ENCODE measurements at regions not wholly inside any gene's neighbourhood (a gene's known extent, or its start where the extent isn't known, plus 50 kb on each side); places are given as distances from the start of the nearest gene placed in this dataset.
"Not testable (repeated sequence)": the region's sequence is repeated elsewhere in the genome, so short reads cannot be mapped to it uniquely, and the experiment has no call there.

- DNase-seq (ENCODE audit: extremely low spot score) = no peak
- WGBS = 58% methylated on average over 6 of the region's 6 CpGs
- H3K27ac ChIP-seq (ENCODE audit: low read depth) = no peak overlapping the region
- H3K36me3 ChIP-seq (ENCODE audit: insufficient read depth) = no peaks in the 10 kb centered on the region
- no peaks in the 10 kb centered on the region for H3K4me1 ChIP-seq (ENCODE audit: insufficient read depth)
- no peak overlapping the region for H3K4me3 ChIP-seq (ENCODE audit: low read depth, low read length)
These were observed 276.5 kb upstream of the ATP11B start for GRCh38 chr3:182516597-182517336.

- Histone ChIP-seq H3K4me3 (ENCODE audit: low read depth, low read length) (no peak overlapping the region), H3K4me1 (ENCODE audit: insufficient read depth) (no peaks in the 10 kb centered on the region), H3K36me3 (ENCODE audit: insufficient read depth) (no peaks in the 10 kb centered on the region), H3K27ac (ENCODE audit: low read depth) (no peak overlapping the region)
- 69% methylated on average over 2 of the region's 2 CpGs for WGBS
- no peak for DNase-seq (ENCODE audit: extremely low spot score)
These were observed 273.7 kb upstream of the ATP11B start for GRCh38 chr3:182519569-182519968.

GRCh38 chr3:182521339-182521738 is 272.0 kb upstream of the ATP11B start:
- Histone ChIP-seq H3K36me3 (ENCODE audit: insufficient read depth) (no peaks in the 10 kb centered on the region), H3K4me1 (ENCODE audit: insufficient read depth) (no peaks in the 10 kb centered on the region), H3K27ac (ENCODE audit: low read depth) (no peak overlapping the region), H3K4me3 (ENCODE audit: low read depth, low read length) (no peak overlapping the region)
- 86% methylated on average over 3 of the region's 3 CpGs for WGBS
- no peak for DNase-seq (ENCODE audit: extremely low spot score)

- 94% methylated on average over 3 of the region's 3 CpGs for WGBS
- H3K4me3 ChIP-seq (ENCODE audit: low read depth, low read length); DNase-seq (ENCODE audit: extremely low spot score); H3K36me3 ChIP-seq (ENCODE audit: insufficient read depth); H3K4me1 ChIP-seq (ENCODE audit: insufficient read depth); H3K27ac ChIP-seq (ENCODE audit: low read depth): not testable (repeated sequence)
These were observed 269.9 kb upstream of the ATP11B start for GRCh38 chr3:182523424-182523823.

DNA sequence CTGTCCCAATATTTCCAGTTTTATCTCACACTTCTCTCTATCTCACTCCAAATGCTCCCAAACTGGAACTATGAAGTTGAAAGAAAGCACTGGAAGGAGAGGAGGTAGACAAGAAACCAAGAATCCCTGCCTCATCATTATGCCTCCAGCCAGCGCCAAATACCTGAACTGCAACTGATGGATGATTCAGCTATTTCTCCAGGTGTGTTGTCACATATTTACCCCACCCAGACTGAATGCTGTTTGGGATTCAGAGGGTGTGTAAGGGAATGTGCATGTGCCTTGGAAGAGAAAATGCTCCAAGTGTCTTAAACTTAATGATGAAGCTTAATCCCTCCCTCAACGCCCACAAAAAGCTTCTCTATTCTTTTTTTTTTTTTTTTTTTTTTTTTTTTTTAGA is 269.5 kb upstream of the ATP11B start:
- DNase-seq (ENCODE audit: extremely low spot score) = no peak
- H3K4me1 ChIP-seq (ENCODE audit: insufficient read depth) = no peaks in the 10 kb centered on the region
- H3K4me3 ChIP-seq (ENCODE audit: low read depth, low read length) = no peak overlapping the region
- WGBS = 90% methylated on average over 2 of the region's 2 CpGs
- H3K27ac ChIP-seq (ENCODE audit: low read depth) = no peak overlapping the region
- H3K36me3 ChIP-seq (ENCODE audit: insufficient read depth) = no peaks in the 10 kb centered on the region

GRCh38 chr3:182524711-182525401 is 268.4 kb upstream of the ATP11B start:
- Histone ChIP-seq H3K27ac (ENCODE audit: low read depth) (no peak overlapping the region), H3K36me3 (ENCODE audit: insufficient read depth) (no peaks in the 10 kb centered on the region), H3K4me3 (ENCODE audit: low read depth, low read length) (no peak overlapping the region), H3K4me1 (ENCODE audit: insufficient read depth) (no peaks in the 10 kb centered on the region)
- peak; percentile 47 for DNase-seq (ENCODE audit: extremely low spot score)
- 56% methylated on average over 5 of the region's 5 CpGs for WGBS

- H3K4me1 ChIP-seq (ENCODE audit: insufficient read depth) = no peaks in the 10 kb centered on the region
- WGBS = 66% methylated on average over 4 of the region's 4 CpGs
- H3K36me3 ChIP-seq (ENCODE audit: insufficient read depth) = no peaks in the 10 kb centered on the region
- no peak overlapping the region for H3K4me3 ChIP-seq (ENCODE audit: low read depth, low read length)
- DNase-seq (ENCODE audit: extremely low spot score) = no peak
- no peak overlapping the region for H3K27ac ChIP-seq (ENCODE audit: low read depth)
These were observed 267.4 kb upstream of the ATP11B start for GRCh38 chr3:182525766-182526374.

DNA sequence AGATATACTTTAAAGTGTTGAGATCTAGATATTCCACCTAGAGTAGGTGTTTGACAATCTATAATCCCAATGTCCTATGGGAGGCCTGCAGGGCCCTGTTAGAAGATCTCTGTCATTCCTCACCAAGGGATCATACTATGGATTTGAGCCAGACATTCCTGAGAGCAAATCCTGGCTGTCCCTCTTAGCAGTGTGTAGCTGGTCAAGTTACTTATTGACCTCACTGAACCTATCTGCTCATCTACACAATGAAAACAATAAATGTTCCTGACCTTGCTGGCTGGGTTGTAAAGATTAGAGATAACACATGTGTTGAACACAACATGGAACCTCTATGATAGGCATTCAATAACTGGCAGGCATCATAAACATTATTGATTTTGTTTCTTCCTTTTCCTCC is 265.6 kb upstream of the ATP11B start:
- Histone ChIP-seq H3K4me1 (ENCODE audit: insufficient read depth) (no peaks in the 10 kb centered on the region), H3K36me3 (ENCODE audit: insufficient read depth) (no peaks in the 10 kb centered on the region), H3K27ac (ENCODE audit: low read depth) (no peak overlapping the region), H3K4me3 (ENCODE audit: low read depth, low read length) (no peak overlapping the region)
- DNase-seq (ENCODE audit: extremely low spot score) = no peak

- 78% methylated on average over 3 of the region's 3 CpGs for WGBS
- Histone ChIP-seq H3K27ac (ENCODE audit: low read depth) (no peak overlapping the region), H3K36me3 (ENCODE audit: insufficient read depth) (no peaks in the 10 kb centered on the region), H3K4me3 (ENCODE audit: low read depth, low read length) (no peak overlapping the region), H3K4me1 (ENCODE audit: insufficient read depth) (no peaks in the 10 kb centered on the region)
- DNase-seq (ENCODE audit: extremely low spot score) = no peak
These were observed 263.0 kb upstream of the ATP11B start for GRCh38 chr3:182530316-182530715.

- H3K27ac ChIP-seq (ENCODE audit: low read depth) = no peak overlapping the region
- H3K4me3 ChIP-seq (ENCODE audit: low read depth, low read length) = no peak overlapping the region
- WGBS = 47% methylated on average over 2 of the region's 2 CpGs
- no peaks in the 10 kb centered on the region for H3K36me3 ChIP-seq (ENCODE audit: insufficient read depth)
- no peak for DNase-seq (ENCODE audit: extremely low spot score)
- no peaks in the 10 kb centered on the region for H3K4me1 ChIP-seq (ENCODE audit: insufficient read depth)
These were observed 259.9 kb upstream of the ATP11B start for GRCh38 chr3:182533394-182533793.

- Histone ChIP-seq H3K4me1 (ENCODE audit: insufficient read depth) (no peaks in the 10 kb centered on the region), H3K4me3 (ENCODE audit: low read depth, low read length) (no peak overlapping the region), H3K36me3 (ENCODE audit: insufficient read depth) (no peaks in the 10 kb centered on the region), H3K27ac (ENCODE audit: low read depth) (no peak overlapping the region)
- DNase-seq (ENCODE audit: extremely low spot score) = no peak
- 80% methylated on average over 5 of the region's 5 CpGs for WGBS
These were observed 248.8 kb upstream of the ATP11B start for GRCh38 chr3:182544542-182544941.

- H3K4me3 ChIP-seq (ENCODE audit: low read depth, low read length) = no peak overlapping the region
- whole genome bisulfite sequencing = 59% methylated on average over 2 of the region's 2 CpGs
- H3K27ac ChIP-seq (ENCODE audit: low read depth) = no peak overlapping the region
- no peaks in the 10 kb centered on the region for H3K4me1 ChIP-seq (ENCODE audit: insufficient read depth)
- no peak for DNase-seq (ENCODE audit: extremely low spot score)
- no peaks in the 10 kb centered on the region for H3K36me3 ChIP-seq (ENCODE audit: insufficient read depth)
These were observed 231.0 kb upstream of the ATP11B start for GRCh38 chr3:182562274-182562673.

GRCh38 chr3:182565916-182566796 is 227.1 kb upstream of the ATP11B start:
- H3K36me3 ChIP-seq (ENCODE audit: insufficient read depth) = no peaks in the 10 kb centered on the region
- H3K4me3 ChIP-seq (ENCODE audit: low read depth, low read length) = no peak overlapping the region
- no peak overlapping the region for H3K27ac ChIP-seq (ENCODE audit: low read depth)
- DNase-seq (ENCODE audit: extremely low spot score) = no peak
- no peaks in the 10 kb centered on the region for H3K4me1 ChIP-seq (ENCODE audit: insufficient read depth)
- 74% methylated on average over 6 of the region's 6 CpGs for WGBS
